GM18858 (cell line): ENCODE measurements at regions not wholly inside any gene's neighbourhood (a gene's known extent, or its start where the extent isn't known, plus 50 kb on each side); places are given as distances from the start of the nearest gene placed in this dataset.
"Not testable (repeated sequence)": the region's sequence is repeated elsewhere in the genome, so short reads cannot be mapped to it uniquely, and the experiment has no call there.

Experiments used
- ATAC-seq: cut with Tn5 transposase; IDR thresholded peaks from one replicate; pipeline ENCODE4 v1.9.1; 2021; ENCODE audit not compliant: unreplicated experiment

DNA sequence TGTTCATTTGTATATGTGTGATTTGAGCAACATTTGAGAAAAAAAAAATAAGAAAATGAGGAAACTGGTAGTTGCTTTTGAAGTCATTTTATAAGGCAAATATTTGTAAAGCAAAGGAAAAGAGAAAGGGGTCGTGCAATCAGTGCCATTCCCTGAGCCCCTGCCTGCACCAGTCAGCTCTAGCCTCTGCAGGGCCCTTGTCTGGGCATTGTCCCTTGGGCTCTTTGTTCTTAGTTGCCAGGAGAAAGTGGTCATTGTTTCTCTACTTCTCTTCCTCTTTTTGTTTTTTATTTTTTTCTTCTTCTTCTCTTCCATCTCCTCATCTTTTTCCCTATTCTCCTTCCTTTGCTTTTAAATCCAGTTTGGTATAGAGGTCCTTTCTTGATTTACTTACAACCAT, 175.3 kb upstream of the CREB1 start:
- no peak for ATAC-seq

GRCh38 chr2:207356567-207356966, 173.2 kb upstream of the CREB1 start:
- ATAC-seq, result no peak

DNA sequence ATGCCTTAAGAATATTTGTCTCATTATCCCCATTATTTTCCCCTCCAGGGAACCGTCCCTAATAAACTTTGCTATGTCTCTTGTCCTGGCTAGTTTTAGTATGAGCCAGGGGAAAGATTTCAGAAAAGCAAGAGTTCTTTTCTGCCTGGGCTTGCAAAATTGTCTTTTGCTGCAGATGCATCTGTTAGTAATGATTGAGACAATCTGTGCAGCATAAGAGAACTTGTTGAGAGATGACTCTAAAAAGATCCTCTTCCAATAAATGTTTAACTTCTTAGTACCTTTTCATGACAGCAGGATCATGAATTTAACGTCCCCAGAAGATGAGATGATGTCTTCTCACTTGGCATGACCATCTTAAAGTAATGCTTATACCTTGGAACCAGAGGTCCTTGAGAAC, 172.5 kb upstream of the CREB1 start:
- ATAC-seq, result no peak

GRCh38 chr2:207362716-207363115, 167.0 kb upstream of the CREB1 start:
- ATAC-seq, result no peak

GRCh38 chr2:207363761-207364290, 165.9 kb upstream of the CREB1 start:
- no peak for ATAC-seq

DNA sequence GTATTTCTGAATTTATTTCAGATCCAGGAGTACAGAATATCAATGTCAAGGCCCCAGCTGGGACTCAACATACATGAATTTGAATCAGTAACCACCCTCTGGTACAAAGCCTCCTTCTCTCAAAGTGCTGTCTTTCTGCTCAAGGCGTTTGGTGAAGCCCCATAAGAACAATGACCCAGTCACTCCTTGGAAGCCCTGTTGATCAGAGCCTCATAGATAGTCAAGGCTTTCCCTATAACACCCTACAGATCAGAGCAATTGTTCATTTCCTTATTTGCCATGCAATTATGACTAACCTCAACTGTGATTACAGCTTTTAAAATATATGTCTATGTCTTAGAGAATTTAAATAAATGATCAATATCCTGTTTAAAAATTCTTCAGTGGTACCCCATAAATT, 159.1 kb upstream of the CREB1 start:
- no peak for ATAC-seq

DNA sequence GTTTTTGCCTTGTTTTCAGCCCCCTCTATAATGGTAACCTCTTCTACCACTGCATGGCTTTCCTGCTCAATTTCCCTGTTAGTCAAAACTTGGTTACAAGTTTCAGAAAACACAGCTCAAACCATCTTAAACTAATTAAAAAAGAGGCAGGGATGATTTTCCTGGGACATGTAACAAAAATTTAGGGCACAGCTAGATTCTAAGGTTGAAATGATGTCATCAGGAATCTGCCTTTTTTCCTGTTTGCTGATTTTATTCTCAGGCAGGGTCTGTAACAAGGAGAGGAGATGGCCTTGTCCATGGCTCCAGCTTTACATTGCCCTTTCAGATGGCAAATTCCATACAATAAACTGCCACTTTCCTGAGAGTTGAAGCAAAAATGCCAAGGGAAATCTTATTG, 157.9 kb upstream of the CREB1 start:
- no peak for ATAC-seq

GRCh38 chr2:207372483-207372882, 157.3 kb upstream of the CREB1 start:
- ATAC-seq, result no peak

- no peak for ATAC-seq
These were observed 154.4 kb upstream of the CREB1 start for GRCh38 chr2:207375207-207375875.

DNA sequence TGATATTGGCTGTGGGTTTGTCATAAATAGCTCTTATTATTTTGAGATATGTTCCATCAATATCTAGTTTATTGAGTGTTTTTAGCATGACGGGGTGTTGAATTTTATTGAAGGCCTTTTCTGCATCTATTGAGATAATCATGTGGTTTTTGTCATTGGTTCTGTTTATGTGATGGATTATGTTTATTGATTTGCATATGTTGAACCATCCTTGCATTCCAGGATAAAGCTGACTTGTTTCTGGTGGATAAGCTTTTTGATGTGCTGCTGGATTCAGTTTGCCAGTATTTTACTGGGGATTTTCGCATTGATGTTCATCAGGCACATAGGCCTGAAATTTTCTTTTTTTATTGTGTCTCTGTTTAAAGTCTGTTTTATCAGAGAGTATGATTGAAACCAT, 151.1 kb upstream of the CREB1 start:
- not testable (repeated sequence) for ATAC-seq

DNA sequence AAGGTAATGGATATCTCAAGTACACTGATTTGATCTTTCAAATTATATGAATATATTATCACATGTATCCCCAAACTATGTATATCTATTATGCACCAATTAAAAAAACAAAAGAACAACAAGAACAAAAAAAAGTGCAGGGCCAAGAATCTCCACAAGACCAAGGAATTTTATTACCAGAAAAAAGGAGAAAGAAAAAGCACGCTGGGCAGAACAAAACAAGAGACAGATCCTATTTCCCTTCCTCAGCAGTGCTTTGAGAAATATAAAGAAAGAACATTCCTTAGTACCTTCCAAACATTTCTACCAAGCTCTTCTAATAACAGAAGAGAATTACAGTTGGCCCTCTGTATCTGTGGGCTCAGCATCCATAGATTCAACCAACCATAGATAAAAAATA, 144.7 kb upstream of the CREB1 start:
- ATAC-seq, result no peak

DNA sequence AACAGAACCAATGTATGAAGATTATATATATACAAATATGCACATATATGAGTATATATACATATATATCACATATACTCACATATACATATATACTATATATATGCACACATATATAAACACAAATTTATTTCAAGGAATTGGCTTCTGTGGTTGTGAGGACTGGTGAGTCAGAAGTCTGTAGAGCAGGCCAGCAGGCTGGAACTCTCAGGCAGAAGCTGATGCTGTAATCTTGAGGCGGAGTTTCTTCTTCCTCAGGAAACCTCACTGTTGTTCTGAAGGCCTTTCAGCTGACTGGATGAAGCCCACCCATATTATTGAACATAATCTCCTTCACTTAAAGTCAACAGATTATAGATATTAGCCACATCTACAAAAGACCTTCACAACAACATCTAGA, 143.9 kb upstream of the CREB1 start:
- no peak for ATAC-seq

DNA sequence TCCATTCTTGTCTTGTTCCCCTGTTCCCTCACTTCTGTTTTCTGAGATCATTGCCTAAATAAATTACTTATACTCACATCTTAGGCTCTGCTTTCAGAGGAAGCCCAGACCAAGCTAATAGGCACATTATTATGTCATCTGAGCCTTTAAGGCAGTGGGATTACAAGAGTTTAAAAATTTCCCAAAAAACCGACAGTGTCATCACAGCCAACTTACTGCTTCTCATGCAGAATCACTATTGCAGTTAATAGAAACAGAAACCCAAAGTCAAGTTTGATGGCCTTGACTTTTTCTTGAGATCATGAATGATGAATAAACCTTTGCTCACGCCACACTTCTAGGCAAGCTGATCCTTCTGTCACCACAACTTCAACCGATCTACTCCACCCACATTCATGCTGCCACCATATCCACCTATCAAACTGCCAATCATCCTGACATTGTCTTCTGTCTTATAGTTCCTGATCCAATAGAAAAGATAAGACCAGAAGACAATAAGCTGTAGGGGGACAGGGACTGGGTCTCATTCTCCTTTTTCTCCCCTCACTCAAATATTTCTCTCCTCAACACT, 142.7 kb upstream of the CREB1 start:
- ATAC-seq, result no peak

DNA sequence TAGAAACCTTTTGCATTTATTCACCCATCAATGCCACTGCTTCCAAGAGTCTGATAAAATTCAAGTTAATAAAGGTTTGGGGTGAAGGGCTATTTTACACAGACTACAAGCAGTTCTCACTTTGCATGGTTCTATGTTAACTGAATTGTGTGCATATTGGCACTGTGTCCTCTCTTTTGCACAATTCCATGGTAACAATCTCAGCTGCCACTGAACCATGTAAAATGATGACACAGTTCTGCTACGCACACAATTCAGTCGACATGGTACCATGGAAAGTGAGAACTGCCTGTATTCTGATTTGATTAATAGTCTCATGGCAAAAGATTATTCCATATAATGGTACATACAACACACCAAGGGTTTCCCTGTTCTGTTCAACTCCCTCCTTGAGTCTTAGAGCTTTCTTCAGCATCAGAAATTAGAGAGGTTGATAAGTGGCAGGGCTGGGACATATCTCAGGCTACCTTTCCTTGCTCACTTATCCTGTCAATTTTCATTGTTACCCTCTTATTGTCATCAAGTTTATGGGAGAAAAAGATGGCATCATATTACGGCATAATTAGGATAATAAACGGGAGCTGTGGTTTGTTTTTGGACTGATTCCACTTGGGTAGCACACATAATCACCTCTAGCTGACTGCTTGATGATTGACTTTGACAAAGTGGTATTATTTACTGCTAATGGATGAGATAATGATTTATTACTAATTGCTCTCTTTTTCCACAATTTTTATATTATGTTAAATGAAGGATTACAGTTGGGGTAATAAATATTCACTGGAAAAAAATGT, 139.3 kb upstream of the CREB1 start:
- ATAC-seq, result no peak

DNA sequence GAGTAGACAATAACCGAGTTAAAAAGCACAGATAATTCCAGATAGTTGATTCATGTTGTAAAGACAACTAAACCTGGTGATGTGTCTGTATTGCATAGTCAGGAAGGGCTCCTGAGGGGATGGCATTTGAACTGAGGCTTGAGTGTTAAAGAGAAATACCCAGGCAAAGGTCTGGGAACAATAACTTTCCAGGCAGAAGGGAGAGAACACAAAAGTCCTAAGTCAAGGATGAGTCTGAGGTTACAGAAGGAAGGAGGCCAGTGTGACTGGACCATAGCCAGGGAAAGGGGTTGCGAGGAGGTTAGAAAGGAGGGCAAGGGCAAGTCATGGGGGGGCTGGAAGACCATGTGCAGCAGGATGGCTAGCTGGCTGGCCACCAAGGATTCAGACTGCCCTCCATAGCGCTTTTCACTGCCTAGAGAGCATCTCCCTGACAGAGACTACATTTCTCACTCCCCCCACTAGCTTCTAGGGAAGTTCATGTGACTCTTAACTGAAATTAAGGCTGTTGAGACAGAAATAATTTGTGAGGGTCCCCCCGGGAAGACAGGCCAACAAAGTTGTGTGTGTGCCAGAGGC, 135.5 kb upstream of the CREB1 start:
- no peak for ATAC-seq

- ATAC-seq, result no peak
These were observed 134.8 kb upstream of the CREB1 start for GRCh38 chr2:207394812-207395534.

- no peak for ATAC-seq
These were observed 134.1 kb upstream of the CREB1 start for GRCh38 chr2:207395535-207396251.

DNA sequence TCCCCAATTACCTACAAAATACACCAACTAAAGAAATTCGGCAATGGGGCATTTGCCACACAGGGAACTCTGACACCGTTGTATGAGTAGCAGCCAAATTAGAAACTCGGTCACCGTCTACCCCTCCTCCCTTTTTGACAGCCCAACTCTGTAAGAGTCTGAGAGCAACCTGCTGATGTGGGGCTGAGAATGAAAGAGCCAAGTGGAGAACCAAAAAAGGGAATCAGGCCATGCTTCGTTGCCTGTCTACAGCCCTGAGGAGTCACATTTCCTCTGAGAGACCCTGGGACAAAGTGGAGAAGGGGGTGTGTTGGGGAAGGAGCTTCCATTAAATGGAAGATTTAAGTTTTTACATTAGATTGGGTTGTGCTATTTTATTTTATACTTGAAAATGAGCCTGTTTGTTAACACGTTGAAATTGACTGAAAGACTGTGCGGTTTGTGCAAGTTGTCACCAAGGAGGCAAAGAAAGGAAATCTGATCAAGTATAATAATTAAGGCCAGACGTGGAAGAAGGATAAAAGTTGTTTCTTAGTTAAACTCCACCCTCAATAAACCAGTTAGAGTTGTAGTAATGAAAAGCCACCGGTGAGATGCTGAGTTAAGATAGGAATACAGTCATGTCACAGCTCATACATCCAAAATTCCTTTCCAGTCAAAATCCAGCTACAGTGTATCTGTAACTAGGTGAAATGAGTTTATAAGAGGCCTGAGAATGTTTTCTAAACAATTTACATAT, 131.7 kb upstream of the CREB1 start:
- no peak for ATAC-seq

- ATAC-seq, result no peak
These were observed 130.5 kb upstream of the CREB1 start for GRCh38 chr2:207399301-207399700.

GRCh38 chr2:207401338-207401737, 128.4 kb upstream of the CREB1 start:
- ATAC-seq, result no peak
